ENCODE measurements at regions not wholly inside any gene's neighbourhood (a gene's known extent, or its start where the extent isn't known, plus 50 kb on each side); places are given as distances from the start of the nearest gene placed in this dataset.

DNA sequence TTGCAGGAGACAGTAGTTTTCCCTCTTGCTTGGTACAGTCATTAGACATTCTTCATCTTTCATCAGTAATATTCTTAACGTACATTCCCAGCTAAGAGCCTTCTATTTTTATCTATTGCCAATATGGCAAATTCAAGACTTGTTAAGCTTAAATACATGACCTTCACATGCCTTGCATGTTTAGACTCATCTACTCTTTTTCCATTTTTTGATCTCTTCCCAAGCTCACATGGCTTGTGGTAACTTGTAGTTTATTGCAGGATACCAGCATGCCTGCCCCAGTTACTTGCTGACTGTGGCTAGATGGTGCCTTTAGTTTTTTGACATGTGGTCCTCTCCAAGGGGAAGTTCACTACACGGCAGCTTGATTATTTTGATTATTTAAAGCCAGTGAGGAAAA lies 729.0 kb downstream of the SLC6A15 start:
- TF ChIP-seq ZNF274 (IDR thresholded peaks at IDR 0.05; ENCODE audit: low read depth, low read length) (no peak), YY1 (IDR thresholded peaks at IDR 0.05; ENCODE audit: insufficient read depth, insufficient read length) (no peak), SUZ12 (IDR thresholded peaks at IDR 0.05; ENCODE audit: extremely low read depth, insufficient read depth, insufficient read length) (no peak)
